Stimulated activated CD4-positive, alpha-beta T cell treated with anti-CD3 and anti-CD28 coated beads, Interleukin-15, amount 100 ng/mL, for 1 hour (primary cell): ENCODE measurements at regions not wholly inside any gene's neighbourhood (a gene's known extent, or its start where the extent isn't known, plus 50 kb on each side); places are given as distances from the start of the nearest gene placed in this dataset.

Source experiments
- DNase-seq, 2 donors: peaks; one replicate each; pipeline ENCODE4 v3.0.0-alpha.2; 2020; ENCODE audit warnings: low read depth in 1 of 2, low spot score in 1 of 2

DNA sequence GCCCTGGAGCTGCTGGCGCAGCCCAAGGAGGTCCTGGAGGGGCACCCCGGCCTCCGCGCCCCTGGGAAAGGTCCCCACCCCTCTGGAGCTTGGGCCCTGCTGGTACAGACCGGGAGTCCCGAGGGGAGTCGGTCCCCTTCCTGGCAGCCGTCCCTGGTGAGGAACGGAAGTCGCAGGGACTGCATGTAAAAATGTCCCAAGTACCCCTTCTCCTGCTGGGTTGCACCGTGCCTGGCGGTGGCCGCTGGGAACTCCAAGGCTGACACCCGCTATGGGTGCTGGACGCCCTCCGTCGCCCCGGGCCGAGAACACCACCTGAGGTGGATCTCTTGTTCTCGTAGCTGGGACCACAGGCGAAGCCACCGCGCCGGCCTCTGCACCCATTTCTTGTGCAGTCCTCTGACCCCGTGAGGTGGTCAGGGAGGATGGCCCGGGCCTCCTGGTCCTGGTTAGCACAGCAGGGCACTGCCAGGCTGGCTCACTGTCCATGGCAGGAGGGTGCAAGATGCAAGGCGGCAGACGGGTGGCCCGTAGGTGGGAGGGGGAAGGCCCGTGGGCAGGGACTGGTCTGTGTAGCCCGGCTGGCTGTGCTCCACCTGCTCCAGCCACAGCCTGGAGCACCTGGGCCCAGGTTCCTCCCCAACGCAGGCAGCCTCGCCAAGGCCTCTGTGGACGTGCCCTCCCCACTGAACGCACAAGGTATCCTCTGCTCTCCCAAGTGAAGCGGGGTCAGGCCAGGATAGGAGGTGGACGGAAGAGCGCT, 165.2 kb downstream of the IGLL1 start:
- no peak for DNase-seq

GRCh38 chr22:23411739-23412138, 168.4 kb downstream of the IGLL1 start:
- DNase-seq: no peak

- no peak for DNase-seq
These were observed 169.7 kb downstream of the IGLL1 start for GRCh38 chr22:23410411-23410810.

- no peak for DNase-seq
These were observed 170.1 kb downstream of the IGLL1 start for GRCh38 chr22:23409976-23410375.

- no peak for DNase-seq
These were observed 171.8 kb downstream of the IGLL1 start for GRCh38 chr22:23408321-23408720.

DNA sequence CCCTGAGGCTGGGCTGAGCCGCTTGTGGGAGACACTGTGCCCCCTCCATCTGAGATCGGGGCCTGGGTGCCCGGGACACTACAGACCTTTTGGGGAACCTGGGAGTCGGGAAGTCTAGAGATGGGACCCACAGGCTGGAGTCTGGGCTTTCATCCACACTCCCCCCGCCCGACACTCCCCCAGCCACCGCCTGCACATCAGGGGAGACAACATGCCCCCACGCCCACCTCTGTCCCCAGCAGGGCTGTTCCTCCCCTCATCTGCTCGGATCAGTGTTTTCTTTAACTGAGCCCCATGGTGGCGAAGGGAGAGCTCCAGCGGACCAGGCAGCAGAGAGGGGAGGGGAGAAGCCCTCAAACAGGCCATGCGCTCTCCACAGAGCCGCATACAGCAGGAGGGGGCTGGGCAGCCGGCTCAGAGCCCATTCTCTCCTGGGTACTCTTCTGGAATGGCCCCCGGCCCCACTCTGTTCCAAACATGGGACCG, 174.7 kb downstream of the IGLL1 start:
- DNase-seq: no peak

DNA sequence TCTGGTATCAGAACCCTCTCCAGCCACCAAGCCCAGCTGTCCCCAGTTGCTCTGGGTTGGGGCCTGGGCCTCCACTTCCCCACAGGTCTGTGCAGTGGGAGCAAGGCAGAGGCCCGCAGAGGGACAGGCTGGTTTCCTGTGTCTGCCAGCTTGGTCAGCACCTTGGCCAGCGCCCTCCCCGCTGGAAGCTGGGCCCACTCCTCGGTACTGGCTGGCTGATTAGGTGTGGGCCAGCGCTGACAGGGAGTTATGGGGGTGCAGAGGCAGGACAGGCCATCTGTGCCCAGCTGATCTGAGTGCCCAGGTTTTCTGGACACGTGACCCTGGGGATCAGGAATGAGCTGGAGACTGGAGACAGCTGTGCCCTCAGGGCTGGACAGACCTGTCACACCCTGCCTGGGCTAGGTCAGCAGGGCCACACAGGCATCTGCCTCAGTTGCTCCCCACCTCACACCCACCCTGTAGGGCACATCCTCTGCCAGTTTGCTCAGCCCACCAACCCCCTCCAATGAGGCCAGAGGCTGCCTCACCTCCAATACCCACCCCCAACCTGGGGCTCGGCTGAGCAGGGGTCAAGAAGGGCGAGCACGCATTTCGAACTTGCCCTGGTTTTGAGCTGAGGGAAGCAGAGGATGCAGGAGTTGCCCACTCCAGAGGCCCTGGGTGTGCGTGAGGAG, 175.3 kb downstream of the IGLL1 start:
- DNase-seq: no peak

GRCh38 chr22:23403720-23404688, 176.1 kb downstream of the IGLL1 start:
- no peak for DNase-seq

DNA sequence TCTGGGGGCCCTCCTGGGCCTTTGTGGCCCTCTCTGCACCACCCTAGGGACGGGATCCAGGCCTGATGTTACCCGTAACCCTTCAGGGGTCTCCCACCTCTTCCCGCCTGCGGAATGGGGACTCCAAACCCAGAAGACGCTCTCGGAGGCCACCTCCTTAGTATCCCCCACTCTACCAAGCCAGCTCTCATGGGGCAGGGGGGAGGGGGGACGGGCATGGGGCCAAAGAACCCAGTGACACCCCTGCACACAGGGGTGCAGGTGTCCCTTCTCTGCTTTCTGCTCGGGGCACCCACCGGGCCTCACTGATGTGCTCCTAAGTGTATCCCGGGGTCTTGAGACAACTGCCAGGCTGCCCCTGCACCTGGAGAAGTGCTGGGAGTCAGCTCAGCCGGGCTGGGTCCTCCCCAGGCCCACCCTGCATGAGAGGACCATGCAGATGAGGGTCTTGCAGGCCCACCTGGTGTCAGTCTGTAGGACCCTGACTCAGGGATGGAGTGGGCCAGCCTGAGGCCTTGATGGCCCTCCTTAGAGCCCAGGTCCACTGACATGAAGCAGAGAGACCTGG, 176.9 kb downstream of the IGLL1 start:
- DNase-seq: no peak

GRCh38 chr22:23402275-23403151, 177.6 kb downstream of the IGLL1 start:
- peak in 1 of 2 donors; percentile 26 for DNase-seq

DNA sequence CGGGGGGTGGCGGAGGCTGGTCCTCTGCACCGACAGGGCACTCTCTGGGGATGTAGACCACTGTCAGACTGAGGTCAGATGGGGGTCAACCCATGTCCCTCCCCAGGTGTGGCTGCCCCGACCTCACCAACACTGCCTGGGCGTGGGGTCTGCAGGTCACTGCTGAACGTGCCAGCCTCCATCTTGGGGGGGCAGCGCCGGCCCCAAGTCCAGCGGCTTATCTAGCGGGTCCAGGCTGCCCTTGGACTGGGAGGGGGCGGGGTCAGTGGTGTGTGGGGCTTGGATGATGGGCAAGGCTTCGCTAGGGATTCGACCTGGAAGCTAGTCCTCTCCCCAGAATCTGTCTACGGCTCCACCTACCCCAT, 178.2 kb downstream of the IGLL1 start:
- DNase-seq: no peak

DNA sequence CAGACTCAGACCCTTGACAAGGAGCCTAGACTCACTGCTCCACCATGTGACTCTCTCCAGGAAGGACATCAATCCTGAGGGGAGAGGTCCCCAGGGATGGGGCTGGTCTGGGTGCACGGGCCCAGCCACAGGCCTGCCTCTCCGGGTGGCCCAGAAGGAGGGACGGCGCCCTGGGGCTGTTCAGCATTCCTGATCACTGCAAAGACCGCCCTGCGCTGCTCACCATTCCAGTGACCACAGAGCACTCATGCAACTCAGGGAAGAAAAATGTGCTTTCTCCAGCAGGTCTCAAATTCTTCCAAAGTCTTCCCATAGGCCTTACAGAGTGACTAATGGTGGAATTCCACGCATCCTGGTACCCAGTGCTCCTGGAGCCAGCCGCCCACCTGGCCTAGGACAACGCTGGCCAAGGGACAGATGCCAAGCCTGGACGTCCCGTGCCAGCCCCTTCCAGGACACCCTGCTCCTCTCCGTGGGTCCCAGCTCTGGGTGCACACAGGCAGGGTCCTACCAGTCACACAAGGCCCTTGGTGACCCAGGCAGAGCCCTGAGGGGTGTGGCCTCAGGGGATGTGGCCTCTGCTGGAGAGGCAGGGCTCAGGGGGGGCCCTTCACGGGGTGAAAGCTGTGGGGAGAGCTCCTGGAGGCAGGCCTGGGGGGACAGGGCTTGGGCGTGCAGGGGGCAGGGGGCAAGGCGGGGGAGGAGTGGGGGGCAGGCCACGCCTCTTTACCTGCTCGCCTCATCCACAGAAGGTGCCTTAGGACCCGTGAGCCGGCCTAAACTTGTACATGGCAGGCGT, 178.8 kb downstream of the IGLL1 start:
- no peak for DNase-seq

DNA sequence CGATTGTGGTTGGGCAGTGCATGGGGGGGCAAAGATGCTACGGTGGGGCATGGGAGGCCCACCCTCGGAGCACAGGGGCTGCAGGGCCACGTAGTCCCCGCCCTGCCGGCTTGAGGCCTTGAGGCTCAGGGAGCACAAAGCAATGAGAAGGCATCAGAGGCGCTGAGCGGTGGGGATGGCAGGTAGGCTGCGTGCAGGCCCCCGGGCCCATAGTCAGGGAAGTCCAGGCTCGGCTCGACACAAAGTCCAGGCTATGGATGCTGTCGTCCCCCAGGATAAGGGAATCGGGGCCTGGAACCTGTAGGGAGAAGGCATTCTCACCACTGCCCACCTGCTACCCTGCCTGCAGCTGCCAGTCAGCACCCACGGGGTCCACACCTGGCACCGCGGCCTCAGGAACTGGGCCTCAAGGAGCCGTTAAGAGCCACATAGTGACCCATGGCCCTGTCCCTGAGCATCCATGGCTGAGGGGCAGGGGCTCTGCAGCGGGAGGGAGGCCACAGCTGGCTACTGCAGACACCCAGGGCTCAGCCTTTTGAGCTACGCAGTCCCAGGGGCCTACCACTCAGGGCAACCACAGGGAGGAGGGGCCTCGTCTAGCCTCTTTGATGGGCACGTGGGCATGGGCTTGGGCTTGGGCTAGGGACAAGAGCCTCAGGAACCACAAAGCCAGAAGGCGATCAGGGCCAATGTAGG, 179.7 kb downstream of the IGLL1 start:
- no peak for DNase-seq

DNA sequence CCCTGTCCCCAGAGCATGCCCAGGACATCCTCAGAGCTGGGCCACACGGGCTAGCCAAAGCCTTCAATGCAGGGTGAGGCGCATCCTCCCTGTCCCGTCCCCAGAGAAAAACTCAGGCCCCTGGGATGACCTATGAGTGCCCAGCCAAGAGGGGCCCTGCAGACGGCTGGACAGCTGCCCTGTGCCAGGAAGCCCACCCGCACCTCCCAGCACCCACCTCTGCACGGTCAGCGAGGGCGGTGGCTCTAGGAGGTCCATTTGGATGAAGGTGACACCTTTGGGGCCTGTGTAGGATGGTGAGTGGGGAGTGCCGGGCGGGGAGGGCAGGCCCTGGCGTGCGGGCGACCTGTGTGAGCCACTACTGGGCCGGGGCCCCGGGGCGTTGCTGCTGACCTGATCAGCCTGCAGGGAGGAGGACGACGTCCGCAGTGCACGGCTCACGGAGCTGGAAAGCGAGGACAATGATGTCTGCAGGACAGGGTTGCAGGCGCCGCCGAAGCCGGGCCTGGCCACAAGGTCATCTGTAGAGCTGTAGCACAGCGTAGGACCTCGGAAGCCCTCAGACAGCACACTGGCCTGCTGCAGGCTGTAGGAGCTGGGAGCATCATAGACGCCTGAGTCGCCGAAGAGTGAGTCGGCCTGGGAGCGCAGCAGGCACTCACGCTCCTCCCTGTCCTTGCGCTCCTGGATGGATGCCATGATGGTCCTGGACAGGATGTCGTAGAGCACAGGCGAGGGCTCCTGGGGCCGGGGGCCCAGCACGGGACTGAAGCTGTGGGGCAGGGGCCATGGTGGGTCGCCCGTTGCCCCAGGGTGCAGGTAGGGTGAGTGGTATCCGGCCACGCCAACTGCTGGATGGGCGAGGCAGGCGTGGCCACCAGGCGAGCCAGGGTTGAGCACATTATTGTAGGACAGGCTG, 180.5 kb downstream of the IGLL1 start:
- no peak for DNase-seq

- DNase-seq: no peak
These were observed 181.3 kb downstream of the IGLL1 start for GRCh38 chr22:23398701-23399366.

DNA sequence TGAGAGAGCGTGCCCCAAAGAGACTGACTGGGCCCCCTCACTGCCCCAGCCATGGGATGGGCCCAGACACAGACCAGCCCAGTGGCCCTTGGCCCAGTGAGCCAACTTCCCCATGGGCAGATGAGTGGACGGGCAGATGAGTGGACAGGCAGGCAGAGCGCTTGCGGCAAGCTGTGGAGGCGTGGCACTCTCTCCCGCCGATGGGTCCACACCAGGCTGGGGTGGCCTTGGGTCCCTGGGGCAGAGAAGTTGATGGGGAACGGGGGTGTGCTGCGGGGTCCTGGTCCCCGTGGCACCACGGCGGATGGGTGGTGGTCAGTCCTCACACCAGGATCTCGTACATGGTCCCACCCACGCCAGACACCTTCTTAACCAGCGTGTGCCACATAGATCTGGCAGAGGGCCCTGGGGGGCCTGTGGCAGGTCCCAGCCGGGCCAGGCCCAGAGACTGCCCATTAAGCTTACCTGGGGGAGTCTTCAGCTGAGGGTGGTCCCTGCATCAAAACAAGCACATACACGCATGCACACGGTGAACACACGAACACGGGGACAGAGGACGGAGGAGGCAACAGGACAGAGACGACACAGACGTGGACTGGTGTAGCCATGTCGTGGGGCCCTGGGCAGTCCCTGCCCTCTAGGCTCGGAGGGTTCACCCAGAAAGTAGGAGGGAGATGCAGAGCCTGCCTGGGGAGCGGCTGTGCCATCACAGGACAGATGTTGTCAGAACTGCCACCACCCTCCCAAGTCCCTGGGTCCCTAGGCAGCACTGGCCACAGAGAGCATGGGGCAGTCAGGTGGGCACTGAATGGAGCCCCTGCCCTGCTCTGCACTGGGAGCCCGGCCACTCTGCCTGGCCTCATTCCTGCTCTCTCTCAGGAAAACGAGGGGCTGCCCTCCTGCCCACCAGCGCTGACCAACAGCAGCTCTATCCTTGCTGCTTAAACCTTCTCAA, 182.2 kb downstream of the IGLL1 start:
- DNase-seq: no peak
